ENCODE measurements at regions not wholly inside any gene's neighbourhood (a gene's known extent, or its start where the extent isn't known, plus 50 kb on each side); places are given as distances from the start of the nearest gene placed in this dataset.
A peak's percentile ranks its signal among the peaks of the same experiment; 100 is the strongest.

GRCh38 chr6:122109075-122109474 lies 290.4 kb upstream of the HSF2 start:
- no peak overlapping the region for H3K4me3 ChIP-seq
- H3K4me1 ChIP-seq: no peaks in the 10 kb centered on the region
- no peak overlapping the region for H3K27ac ChIP-seq
- no peaks in the 10 kb centered on the region for H3K36me3 ChIP-seq
- H3K27me3 ChIP-seq: no peaks in the 10 kb centered on the region
- no peaks in the 10 kb centered on the region for H3K9me3 ChIP-seq
- intact Hi-C loops (cut with DNase I; ENCODE audit: low total_unique reads): no loop called here
- no peak for DNase-seq
- TF ChIP-seq, protein P1, sequence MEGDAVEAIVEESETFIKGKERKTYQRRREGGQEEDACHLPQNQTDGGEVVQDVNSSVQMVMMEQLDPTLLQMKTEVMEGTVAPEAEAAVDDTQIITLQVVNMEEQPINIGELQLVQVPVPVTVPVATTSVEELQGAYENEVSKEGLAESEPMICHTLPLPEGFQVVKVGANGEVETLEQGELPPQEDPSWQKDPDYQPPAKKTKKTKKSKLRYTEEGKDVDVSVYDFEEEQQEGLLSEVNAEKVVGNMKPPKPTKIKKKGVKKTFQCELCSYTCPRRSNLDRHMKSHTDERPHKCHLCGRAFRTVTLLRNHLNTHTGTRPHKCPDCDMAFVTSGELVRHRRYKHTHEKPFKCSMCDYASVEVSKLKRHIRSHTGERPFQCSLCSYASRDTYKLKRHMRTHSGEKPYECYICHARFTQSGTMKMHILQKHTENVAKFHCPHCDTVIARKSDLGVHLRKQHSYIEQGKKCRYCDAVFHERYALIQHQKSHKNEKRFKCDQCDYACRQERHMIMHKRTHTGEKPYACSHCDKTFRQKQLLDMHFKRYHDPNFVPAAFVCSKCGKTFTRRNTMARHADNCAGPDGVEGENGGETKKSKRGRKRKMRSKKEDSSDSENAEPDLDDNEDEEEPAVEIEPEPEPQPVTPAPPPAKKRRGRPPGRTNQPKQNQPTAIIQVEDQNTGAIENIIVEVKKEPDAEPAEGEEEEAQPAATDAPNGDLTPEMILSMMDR (IDR thresholded peaks at IDR 0.05): no peak
- no peak for TF ChIP-seq POLR2A (IDR thresholded peaks at IDR 0.05)
- no peak for TF ChIP-seq POLR2AphosphoS5 (IDR thresholded peaks at IDR 0.05)
- TF ChIP-seq EP300 (IDR thresholded peaks at IDR 0.05): no peak

DNA sequence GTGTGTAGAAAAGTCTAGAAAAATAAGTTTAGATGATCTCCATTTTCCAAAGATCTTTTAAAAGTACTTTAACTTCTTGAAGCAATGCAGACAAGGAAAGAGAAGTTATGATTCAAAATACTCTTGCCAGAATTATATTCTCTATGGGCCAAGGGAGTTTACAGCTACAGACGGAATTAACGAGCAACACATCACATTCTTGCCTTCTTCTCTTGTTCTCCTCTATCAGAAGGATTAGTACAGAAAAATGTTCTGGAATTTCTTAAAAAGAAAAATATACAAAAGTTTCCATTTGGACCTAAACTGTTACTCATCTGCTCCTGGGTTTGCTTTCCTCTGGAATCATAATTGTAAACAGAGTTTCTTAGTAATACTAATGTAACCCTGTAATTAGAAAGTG lies 284.7 kb upstream of the HSF2 start:
- peak in 1 of 2 donors; percentile 40 for DNase-seq
- Histone ChIP-seq H3K27ac (no peak overlapping the region), H3K4me3 (no peak overlapping the region), H3K4me1 (peaks cover 0 to 5% (median 0%) of the 10 kb centered on the region in 4 donors), H3K36me3 (no peaks in the 10 kb centered on the region), H3K9me3 (no peaks in the 10 kb centered on the region), H3K27me3 (no peaks in the 10 kb centered on the region)
- WGBS, 5 donors: 46 to 82% (median 74%) methylated on average over 2 of the region's 2 CpGs
- TF ChIP-seq, protein P1 (IDR thresholded peaks at IDR 0.05): no peak
- TF ChIP-seq POLR2AphosphoS5 (IDR thresholded peaks at IDR 0.05): no peak
- intact Hi-C loops (cut with DNase I; ENCODE audit: low total_unique reads): no loop called here

GRCh38 chr6:122116119-122116834 lies 283.2 kb upstream of the HSF2 start:
- no peak overlapping the region for H3K27ac ChIP-seq
- WGBS, 5 donors: 41 to 64% (median 51%) methylated on average over 5 of the region's 5 CpGs
- H3K4me3 ChIP-seq: no peak overlapping the region
- intact Hi-C loops (cut with DNase I; ENCODE audit: low total_unique reads): no loop called here
- TF ChIP-seq POLR2AphosphoS5 (IDR thresholded peaks at IDR 0.05) (no peak), EP300 (IDR thresholded peaks at IDR 0.05) (no peak), POLR2A (IDR thresholded peaks at IDR 0.05) (no peak)
- TF ChIP-seq, protein P1 (IDR thresholded peaks at IDR 0.05): no peak
- no peaks in the 10 kb centered on the region for H3K36me3 ChIP-seq
- H3K9me3 ChIP-seq: no peaks in the 10 kb centered on the region
- peak in 1 of 2 donors; percentile 38 for DNase-seq
- H3K27me3 ChIP-seq: no peaks in the 10 kb centered on the region
- peaks cover 0 to 5% (median 0%) of the 10 kb centered on the region in 4 donors for H3K4me1 ChIP-seq

DNA sequence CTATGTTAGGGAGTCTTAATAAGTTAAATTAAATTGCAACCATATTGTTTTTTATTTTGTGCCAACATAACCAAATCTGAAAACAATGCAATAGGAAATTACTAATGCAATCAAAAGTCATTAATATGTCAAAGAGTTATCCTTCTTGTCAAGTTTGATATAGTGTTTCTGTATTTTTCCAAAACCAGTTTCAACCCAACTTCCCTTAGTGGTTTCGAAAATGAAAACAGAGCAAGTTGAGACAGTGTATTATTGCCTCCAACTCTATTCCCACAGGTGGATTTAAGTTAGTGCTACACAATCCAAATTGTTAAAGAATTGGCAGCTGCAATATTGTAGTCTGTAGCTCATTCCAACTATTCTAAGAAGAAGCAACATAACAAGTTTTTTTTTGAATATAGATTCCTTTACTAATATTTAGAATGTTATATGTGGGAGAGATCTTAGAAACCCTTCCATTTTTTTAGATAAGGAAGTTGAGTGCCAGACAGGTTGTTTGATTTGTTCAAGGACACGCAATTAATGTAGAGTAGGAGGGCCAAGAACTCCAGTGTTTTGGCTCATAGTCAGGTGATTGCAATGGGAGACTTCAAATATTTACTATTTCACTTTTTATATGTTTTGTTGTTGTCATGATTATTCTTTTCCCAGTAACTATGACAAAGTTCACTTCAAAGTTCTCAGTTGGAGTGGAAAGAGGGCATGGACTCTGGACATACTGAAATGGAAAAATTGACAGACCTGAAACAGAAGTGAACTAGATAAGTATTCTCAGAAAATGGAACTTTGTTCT lies 282.4 kb upstream of the HSF2 start:
- H3K4me3 ChIP-seq: no peak overlapping the region
- peaks cover 0 to 5% (median 0%) of the 10 kb centered on the region in 4 donors for H3K4me1 ChIP-seq
- peak; percentile 35 to 64 for DNase-seq
- no peak for TF ChIP-seq POLR2A (IDR thresholded peaks at IDR 0.05)
- TF ChIP-seq, protein P1 (IDR thresholded peaks at IDR 0.05): no peak
- TF ChIP-seq POLR2AphosphoS5 (IDR thresholded peaks at IDR 0.05): no peak
- no peak for TF ChIP-seq EP300 (IDR thresholded peaks at IDR 0.05)
- no peaks in the 10 kb centered on the region for H3K36me3 ChIP-seq
- no peaks in the 10 kb centered on the region for H3K9me3 ChIP-seq
- intact Hi-C loops (cut with DNase I; ENCODE audit: low total_unique reads): no loop called here
- no peaks in the 10 kb centered on the region for H3K27me3 ChIP-seq
- 30 to 40% (median 37%) methylated on average over 2 of the region's 2 CpGs for WGBS, 5 donors
- no peak overlapping the region for H3K27ac ChIP-seq

All from stomach (tissue), 8 donors.